GM13976 (cell line): ENCODE measurements at regions not wholly inside any gene's neighbourhood (a gene's known extent, or its start where the extent isn't known, plus 50 kb on each side); places are given as distances from the start of the nearest gene placed in this dataset.

Experiments
- DNase-seq: peaks from one replicate; pipeline ENCODE4 v3.0.0; 2012; ENCODE audit warnings: low spot score
- CTCF ChIP-seq: IDR thresholded peaks from 2 replicates; pipeline ENCODE4 v1.5.1; 2012; ENCODE audit warnings: borderline replicate concordance, mild to moderate bottlenecking; ENCODE audit not compliant: insufficient read depth; ENCODE audit errors: extremely low read depth, missing control alignments, control extremely low read depth
- in situ Hi-C: fragments of 300-500 bp; cut with MboI; formaldehyde crosslinking; loops from one replicate; pipeline ENCODE4 v1.12.0; 2022; ENCODE audit warnings: low sequenced_read_pairs, mixed read lengths, inconsistent platforms; ENCODE audit not compliant: unreplicated experiment

GRCh38 chr10:88042160-88043100, 179.0 kb downstream of the PTEN start:
- no peak for TF ChIP-seq CTCF
- in situ Hi-C loops: no loop called here
- no peak for DNase-seq

GRCh38 chr10:88045096-88045495, 181.7 kb downstream of the PTEN start:
- no peak for DNase-seq
- TF ChIP-seq CTCF: no peak
- in situ Hi-C loops: no loop called here

- in situ Hi-C loops: no loop called here
- no peak for DNase-seq
- no peak for TF ChIP-seq CTCF
These were observed 182.4 kb downstream of the PTEN start for GRCh38 chr10:88045656-88046415.

GRCh38 chr10:88047579-88047978, 184.2 kb downstream of the PTEN start:
- in situ Hi-C loops: no loop called here
- DNase-seq: no peak
- no peak for TF ChIP-seq CTCF

- no peak for TF ChIP-seq CTCF
- in situ Hi-C loops: no loop called here
- no peak for DNase-seq
These were observed 184.9 kb downstream of the PTEN start for GRCh38 chr10:88048312-88048711.

- no peak for DNase-seq
- TF ChIP-seq CTCF: no peak
- in situ Hi-C loops: no loop called here
These were observed 185.8 kb downstream of the PTEN start for GRCh38 chr10:88049204-88049603.
